C4-2B (cell line): ENCODE measurements at regions not wholly inside any gene's neighbourhood (a gene's known extent, or its start where the extent isn't known, plus 50 kb on each side); places are given as distances from the start of the nearest gene placed in this dataset.

Experiments used
- ZFX ChIP-seq: fragments of 450-650 bp; IDR thresholded peaks from 2 replicates; pipeline ENCODE4 v1.6.1; 2017
- TF ChIP-seq, protein P1 (sequence below): fragments of 450-650 bp; conservative IDR thresholded peaks from 2 replicates; pipeline ENCODE4 v1.5.1; 2017; ENCODE audit warnings: mild to moderate bottlenecking

DNA sequence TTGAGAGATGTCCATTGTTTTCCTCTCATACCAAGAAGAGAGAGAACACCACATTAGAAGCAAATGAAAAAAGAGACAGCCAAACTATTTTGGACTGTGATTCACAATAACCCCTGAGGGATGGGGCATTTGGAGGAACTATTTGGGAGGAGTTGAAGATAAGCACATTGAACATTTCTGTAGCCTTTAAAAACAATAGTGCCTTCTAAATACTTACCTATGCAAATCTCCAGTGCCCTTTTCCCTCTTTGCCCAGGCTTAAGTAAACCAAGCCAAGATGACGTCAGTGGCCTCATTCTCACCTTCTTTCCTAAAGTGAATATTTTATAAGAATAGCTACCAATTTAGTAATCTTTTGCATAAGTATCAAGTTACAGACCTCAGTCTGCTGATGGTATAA, 89.7 kb upstream of the COL8A1 start:
- TF ChIP-seq, protein P1, sequence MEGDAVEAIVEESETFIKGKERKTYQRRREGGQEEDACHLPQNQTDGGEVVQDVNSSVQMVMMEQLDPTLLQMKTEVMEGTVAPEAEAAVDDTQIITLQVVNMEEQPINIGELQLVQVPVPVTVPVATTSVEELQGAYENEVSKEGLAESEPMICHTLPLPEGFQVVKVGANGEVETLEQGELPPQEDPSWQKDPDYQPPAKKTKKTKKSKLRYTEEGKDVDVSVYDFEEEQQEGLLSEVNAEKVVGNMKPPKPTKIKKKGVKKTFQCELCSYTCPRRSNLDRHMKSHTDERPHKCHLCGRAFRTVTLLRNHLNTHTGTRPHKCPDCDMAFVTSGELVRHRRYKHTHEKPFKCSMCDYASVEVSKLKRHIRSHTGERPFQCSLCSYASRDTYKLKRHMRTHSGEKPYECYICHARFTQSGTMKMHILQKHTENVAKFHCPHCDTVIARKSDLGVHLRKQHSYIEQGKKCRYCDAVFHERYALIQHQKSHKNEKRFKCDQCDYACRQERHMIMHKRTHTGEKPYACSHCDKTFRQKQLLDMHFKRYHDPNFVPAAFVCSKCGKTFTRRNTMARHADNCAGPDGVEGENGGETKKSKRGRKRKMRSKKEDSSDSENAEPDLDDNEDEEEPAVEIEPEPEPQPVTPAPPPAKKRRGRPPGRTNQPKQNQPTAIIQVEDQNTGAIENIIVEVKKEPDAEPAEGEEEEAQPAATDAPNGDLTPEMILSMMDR = no peak
- no peak for TF ChIP-seq ZFX
